Panc1 (cell line): ENCODE measurements at regions not wholly inside any gene's neighbourhood (a gene's known extent, or its start where the extent isn't known, plus 50 kb on each side); places are given as distances from the start of the nearest gene placed in this dataset.

Source experiments
- ATAC-seq: fragments of 200-7000 bp; cut with Tn5 transposase; 2 replicates; pipeline ENCODE4 v1.9.1; 2020; ENCODE audit warnings: mild to moderate bottlenecking, moderate library complexity
- BruUV-seq: library from RNA; stranded (reverse); fragments of 400-500 nt; replicated peaks from 2 replicates; lab custom pipeline; 2021; lab: Mats Ljungman, UMichigan
- CTCF ChIA-PET: fragments of 300-600 bp; sonication (Branson Sonifier 250); formaldehyde crosslinking; loops from one replicate; lab custom pipeline; 2022; ENCODE audit warnings: antibody characterized with exemption; lab: Charles Lee
- POLR2A ChIA-PET: fragments of 300-600 bp; sonication (Branson Sonifier 250); formaldehyde crosslinking; loops from one replicate; lab custom pipeline; 2022; ENCODE audit warnings: antibody characterized with exemption; lab: Charles Lee
- DNase-seq: peaks from one replicate; pipeline ENCODE4 v3.0.0-alpha.2; 2010; ENCODE audit warnings: low read depth, low spot score
- H3K27ac ChIP-seq: 2 replicates; pipeline ENCODE4 v1.5.1; 2011; ENCODE audit warnings: mild to moderate bottlenecking, low read length, inconsistent platforms
- H3K27me3 ChIP-seq: fragments of 200-500 bp; sonication (Bioruptor generic); 2 replicates; pipeline ENCODE4 v1.6.0; 2014; ENCODE audit warnings: low read length, inconsistent platforms; ENCODE audit not compliant: control insufficient read depth, insufficient read depth
- H3K36me3 ChIP-seq: fragments of 200-500 bp; sonication (Bioruptor generic); 2 replicates; pipeline ENCODE4 v1.5.1; 2014; ENCODE audit warnings: inconsistent platforms, mild to moderate bottlenecking, low read length, moderate library complexity; ENCODE audit not compliant: control insufficient read depth, insufficient read depth
- H3K4me1 ChIP-seq: 2 replicates; pipeline ENCODE4 v1.5.1; 2011; ENCODE audit warnings: inconsistent platforms, mild to moderate bottlenecking, low read length, moderate library complexity; ENCODE audit not compliant: control insufficient read depth, insufficient read depth
- H3K4me3 ChIP-seq, 2 experiments: 2 replicates each; pipeline ENCODE4 v1.5.1; 2011 to 2012; ENCODE audit warnings: low read depth in 2 of 2, low read length in 2 of 2, mild to moderate bottlenecking in 2 of 2, inconsistent platforms in 1 of 2, moderate library complexity in 1 of 2
- H3K9me3 ChIP-seq: fragments of 200-500 bp; sonication (Bioruptor generic); 2 replicates; pipeline ENCODE4 v1.5.1; 2014; ENCODE audit warnings: low read depth, mild to moderate bottlenecking, inconsistent platforms, low read length, moderate library complexity; ENCODE audit not compliant: control insufficient read depth, insufficient read depth
- POLR2AphosphoS5 ChIP-seq: IDR thresholded peaks from 2 replicates; pipeline ENCODE4 v1.6.1; 2012; ENCODE audit warnings: mild to moderate bottlenecking, low read depth, low read length, moderate library complexity
- SIN3A ChIP-seq: IDR thresholded peaks from 2 replicates; pipeline ENCODE4 v1.6.1; 2012; ENCODE audit warnings: low read depth, mild to moderate bottlenecking, low read length, moderate library complexity, borderline replicate concordance; ENCODE audit not compliant: insufficient read depth
- TCF7L2 ChIP-seq: IDR thresholded peaks from 2 replicates; pipeline ENCODE4 v1.6.1; 2011; ENCODE audit warnings: mild to moderate bottlenecking, low read depth, low read length, inconsistent platforms
- in situ Hi-C: cut with HindIII; loops from 2 replicates; pipeline ENCODE4 v1.10.0; 2016; ENCODE audit warnings: low sequenced_read_pairs, low pct_unique_long_range_greater_than_20kb
- intact Hi-C: fragments of 100-400 bp; cut with micrococcal nuclease; formaldehyde crosslinking; loops from one replicate; pipeline ENCODE4 v1.10.0; 2022; ENCODE audit not compliant: unreplicated experiment
- TF ChIP-seq, protein P1 (sequence below): fragments of 450-650 bp; IDR thresholded peaks from 2 replicates; pipeline ENCODE4 v1.5.1; 2017; ENCODE audit warnings: mild to moderate bottlenecking
- TF ChIP-seq, protein P2 (sequence below), 2 experiments: IDR thresholded peaks; 2 replicates each; pipeline ENCODE4 v1.6.1; 2011 to 2012; ENCODE audit warnings: low read depth in 2 of 2, control low read depth in 1 of 2, low read length in 1 of 2, mild to moderate bottlenecking in 1 of 2, moderate library complexity in 1 of 2; ENCODE audit not compliant: insufficient read depth in 1 of 2

- Histone ChIP-seq H3K4me3 (no peak overlapping the region), H3K27me3 (peaks cover 13% of the 10 kb centered on the region; the same call in 1 of the 2 replicates), H3K36me3 (no peaks in the 10 kb centered on the region), H3K27ac (no peak overlapping the region), H3K4me1 (no peaks in the 10 kb centered on the region), H3K9me3 (no peaks in the 10 kb centered on the region)
- intact Hi-C loops (loop anchor here (10.0 kb wide), 1 partner anchor 1485 kb away; no protein-coding TSS in a partner anchor), in situ Hi-C loops (no loop called here)
- ChIA-PET CTCF (no interaction called here), POLR2A (no interaction called here)
- no peak for DNase-seq
- no peak for ATAC-seq
- TF ChIP-seq, protein P1, sequence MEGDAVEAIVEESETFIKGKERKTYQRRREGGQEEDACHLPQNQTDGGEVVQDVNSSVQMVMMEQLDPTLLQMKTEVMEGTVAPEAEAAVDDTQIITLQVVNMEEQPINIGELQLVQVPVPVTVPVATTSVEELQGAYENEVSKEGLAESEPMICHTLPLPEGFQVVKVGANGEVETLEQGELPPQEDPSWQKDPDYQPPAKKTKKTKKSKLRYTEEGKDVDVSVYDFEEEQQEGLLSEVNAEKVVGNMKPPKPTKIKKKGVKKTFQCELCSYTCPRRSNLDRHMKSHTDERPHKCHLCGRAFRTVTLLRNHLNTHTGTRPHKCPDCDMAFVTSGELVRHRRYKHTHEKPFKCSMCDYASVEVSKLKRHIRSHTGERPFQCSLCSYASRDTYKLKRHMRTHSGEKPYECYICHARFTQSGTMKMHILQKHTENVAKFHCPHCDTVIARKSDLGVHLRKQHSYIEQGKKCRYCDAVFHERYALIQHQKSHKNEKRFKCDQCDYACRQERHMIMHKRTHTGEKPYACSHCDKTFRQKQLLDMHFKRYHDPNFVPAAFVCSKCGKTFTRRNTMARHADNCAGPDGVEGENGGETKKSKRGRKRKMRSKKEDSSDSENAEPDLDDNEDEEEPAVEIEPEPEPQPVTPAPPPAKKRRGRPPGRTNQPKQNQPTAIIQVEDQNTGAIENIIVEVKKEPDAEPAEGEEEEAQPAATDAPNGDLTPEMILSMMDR: no peak
- TF ChIP-seq, protein P2, sequence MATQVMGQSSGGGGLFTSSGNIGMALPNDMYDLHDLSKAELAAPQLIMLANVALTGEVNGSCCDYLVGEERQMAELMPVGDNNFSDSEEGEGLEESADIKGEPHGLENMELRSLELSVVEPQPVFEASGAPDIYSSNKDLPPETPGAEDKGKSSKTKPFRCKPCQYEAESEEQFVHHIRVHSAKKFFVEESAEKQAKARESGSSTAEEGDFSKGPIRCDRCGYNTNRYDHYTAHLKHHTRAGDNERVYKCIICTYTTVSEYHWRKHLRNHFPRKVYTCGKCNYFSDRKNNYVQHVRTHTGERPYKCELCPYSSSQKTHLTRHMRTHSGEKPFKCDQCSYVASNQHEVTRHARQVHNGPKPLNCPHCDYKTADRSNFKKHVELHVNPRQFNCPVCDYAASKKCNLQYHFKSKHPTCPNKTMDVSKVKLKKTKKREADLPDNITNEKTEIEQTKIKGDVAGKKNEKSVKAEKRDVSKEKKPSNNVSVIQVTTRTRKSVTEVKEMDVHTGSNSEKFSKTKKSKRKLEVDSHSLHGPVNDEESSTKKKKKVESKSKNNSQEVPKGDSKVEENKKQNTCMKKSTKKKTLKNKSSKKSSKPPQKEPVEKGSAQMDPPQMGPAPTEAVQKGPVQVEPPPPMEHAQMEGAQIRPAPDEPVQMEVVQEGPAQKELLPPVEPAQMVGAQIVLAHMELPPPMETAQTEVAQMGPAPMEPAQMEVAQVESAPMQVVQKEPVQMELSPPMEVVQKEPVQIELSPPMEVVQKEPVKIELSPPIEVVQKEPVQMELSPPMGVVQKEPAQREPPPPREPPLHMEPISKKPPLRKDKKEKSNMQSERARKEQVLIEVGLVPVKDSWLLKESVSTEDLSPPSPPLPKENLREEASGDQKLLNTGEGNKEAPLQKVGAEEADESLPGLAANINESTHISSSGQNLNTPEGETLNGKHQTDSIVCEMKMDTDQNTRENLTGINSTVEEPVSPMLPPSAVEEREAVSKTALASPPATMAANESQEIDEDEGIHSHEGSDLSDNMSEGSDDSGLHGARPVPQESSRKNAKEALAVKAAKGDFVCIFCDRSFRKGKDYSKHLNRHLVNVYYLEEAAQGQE (IDR thresholded peaks at IDR 0.05; ENCODE audit: insufficient read depth in 1 of 2, low read depth in 2 of 2, low read length in 1 of 2): no peak
- no peak for TF ChIP-seq SIN3A
- TF ChIP-seq TCF7L2: no peak
- TF ChIP-seq POLR2AphosphoS5: no peak
- no TSS peak for BruUV-seq
Observed at GRCh38 chr2:240219208-240219890, 78.9 kb upstream of the OTOS start.

DNA sequence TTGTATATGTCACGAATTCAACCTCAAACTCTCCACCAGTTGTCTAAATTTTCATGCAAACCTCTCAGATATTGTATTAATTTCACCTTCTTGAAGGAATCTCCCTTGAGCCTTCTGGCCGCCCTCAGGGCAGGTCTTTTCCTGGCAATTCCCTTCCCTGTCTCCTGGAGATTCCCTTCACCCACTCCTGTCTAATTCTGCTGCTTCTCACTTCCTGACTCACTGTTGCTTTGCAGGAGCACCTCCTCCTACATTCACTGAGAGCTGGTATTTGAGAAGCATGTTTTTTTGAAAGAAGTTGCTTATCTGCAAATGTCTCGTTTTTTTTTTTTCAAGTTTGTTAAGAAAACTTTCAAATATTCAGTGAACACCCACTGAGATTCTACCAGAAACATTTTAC lies 79.9 kb upstream of the OTOS start:
- ATAC-seq (no peak), DNase-seq (no peak)
- Histone ChIP-seq H3K4me3 (no peak overlapping the region), H3K9me3 (no peaks in the 10 kb centered on the region), H3K36me3 (no peaks in the 10 kb centered on the region), H3K4me1 (no peaks in the 10 kb centered on the region), H3K27me3 (peaks cover 13% of the 10 kb centered on the region; the same call in 1 of the 2 replicates), H3K27ac (no peak overlapping the region)
- ChIA-PET POLR2A (no interaction called here), CTCF (no interaction called here)
- in situ Hi-C loops: no loop called here
- TF ChIP-seq TCF7L2: no peak
- TF ChIP-seq SIN3A: no peak
- TF ChIP-seq, protein P2 (IDR thresholded peaks at IDR 0.05; ENCODE audit: insufficient read depth in 1 of 2, low read depth in 2 of 2, low read length in 1 of 2): no peak
- TF ChIP-seq, protein P1: no peak
- no peak for TF ChIP-seq POLR2AphosphoS5
- intact Hi-C loops: no loop called here
- BruUV-seq: no TSS peak
